HT1080 (cell line): ENCODE measurements at regions not wholly inside any gene's neighbourhood (a gene's known extent, or its start where the extent isn't known, plus 50 kb on each side); places are given as distances from the start of the nearest gene placed in this dataset.

Experiments
- DNase-seq: peaks from one replicate; pipeline ENCODE4 v3.0.0-alpha.2; 2015; ENCODE audit warnings: low read depth

DNA sequence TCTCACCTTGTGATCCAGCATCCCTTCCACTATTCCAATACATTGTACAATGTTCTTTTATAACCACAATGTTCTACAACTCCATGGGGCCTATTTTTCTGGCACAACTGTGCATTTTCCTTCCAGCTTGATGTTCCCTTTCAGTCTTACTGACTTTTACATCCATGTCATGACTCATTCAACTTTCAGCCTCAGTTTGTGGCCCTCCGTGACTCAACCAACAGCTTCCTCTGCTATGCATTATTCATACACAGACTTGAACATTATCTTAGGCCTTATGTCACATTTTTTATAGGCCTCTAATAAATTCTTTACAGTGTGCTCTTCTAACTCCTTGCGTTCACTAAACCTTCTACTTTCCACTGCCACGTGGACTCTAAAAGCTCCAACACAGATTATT lies 119.4 kb upstream of the PRMT6 start:
- peak; percentile 94 for DNase-seq

DNA sequence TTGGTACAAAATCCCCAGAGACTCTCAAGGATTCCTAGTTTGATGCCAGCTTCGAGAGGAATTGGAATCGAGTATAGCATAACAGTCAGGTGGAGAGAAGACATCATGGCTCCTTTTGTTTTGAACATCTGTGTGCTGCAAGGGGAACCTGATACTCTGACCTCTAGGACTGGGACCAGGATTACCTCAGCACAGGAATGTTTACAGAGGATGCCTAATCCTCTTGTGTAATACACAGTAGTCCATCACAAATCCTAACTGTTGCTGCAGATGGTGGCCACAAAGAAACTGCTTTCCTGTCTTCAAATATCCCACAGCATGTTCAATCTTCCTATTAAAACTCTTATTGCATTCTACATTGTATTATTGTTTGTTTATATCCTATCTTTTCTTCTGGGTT lies 111.8 kb upstream of the PRMT6 start:
- DNase-seq, result peak; percentile 34

DNA sequence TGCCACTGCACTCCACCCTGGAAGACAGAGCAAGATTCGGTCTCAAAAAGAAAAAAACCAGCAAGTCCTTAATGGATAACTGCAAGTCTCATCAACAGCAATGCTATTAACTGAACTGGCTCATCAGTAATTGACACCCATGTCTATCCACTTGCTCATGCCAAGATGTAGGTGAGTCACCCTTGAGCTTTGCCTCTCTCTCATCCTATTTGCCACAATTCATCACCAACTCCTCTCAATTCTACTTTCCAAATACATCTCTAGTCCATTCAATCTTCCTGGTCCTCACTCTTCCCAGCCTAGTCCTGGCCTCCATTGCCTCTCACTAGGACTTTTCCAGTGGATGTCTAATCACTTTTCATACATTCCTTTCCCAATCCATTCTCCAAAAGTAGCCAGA lies 103.7 kb upstream of the PRMT6 start:
- peak; percentile 61 for DNase-seq

GRCh38 chr1:106954661-106955229 lies 101.7 kb upstream of the PRMT6 start:
- no peak for DNase-seq

GRCh38 chr1:106956721-106957120 lies 99.8 kb upstream of the PRMT6 start:
- no peak for DNase-seq

GRCh38 chr1:106957795-106958194 lies 98.7 kb upstream of the PRMT6 start:
- no peak for DNase-seq

DNA sequence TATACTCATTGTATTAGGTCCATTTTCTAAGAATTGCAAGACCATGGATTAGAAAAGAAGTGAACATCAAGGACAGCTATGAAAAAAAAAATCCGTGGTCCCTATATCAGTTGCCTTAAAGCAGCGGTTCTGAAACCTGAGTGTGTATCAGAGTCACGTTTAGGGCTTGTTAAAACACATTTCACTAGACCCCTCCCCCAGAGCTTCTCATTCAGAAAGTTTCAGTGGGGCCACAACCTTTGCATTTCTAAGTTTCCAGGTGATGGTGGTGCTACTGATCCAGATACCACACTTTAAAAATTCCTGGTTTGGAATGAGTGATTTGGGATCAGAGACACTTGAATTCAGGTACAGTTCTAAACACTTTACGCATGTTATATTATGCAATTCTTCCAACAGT lies 96.1 kb upstream of the PRMT6 start:
- no peak for DNase-seq

DNA sequence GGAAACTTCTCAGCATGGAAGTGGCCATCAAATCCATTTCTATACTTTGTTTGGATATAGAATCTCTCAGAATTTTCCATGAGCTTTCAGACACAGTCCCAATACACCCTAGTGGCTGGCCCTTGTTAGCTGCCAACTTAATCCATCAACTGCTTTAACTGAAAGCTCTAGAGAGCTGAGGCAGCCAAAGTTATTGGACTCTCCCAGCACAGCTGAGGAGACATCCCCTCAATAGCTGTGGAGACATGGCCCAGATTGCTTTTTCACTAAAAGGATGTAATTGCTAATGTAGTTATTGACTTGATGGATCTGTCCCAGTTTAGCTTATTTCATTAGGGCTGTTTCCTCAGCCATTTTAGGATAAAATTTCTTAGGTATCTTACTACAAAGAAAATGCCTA lies 94.8 kb upstream of the PRMT6 start:
- DNase-seq, result no peak

DNA sequence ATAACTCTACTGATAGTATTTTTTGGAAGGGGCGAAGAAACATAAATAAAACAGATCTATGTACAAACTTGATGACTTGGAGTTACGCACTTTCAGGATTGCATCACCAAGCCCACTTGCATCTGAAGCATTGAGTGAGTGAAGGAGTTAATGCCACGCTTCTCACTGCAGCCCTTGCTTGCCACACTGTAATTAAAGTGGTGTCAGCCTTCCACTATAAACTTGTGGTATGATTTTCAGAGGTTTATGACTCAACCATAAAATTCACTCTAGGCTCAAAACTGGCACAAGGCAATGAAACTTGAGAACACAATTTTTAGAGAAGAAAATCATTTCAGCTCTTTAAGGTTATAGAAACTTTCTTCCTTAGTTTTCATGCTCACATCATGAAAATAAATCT lies 93.9 kb upstream of the PRMT6 start:
- DNase-seq, result peak; percentile 14

DNA sequence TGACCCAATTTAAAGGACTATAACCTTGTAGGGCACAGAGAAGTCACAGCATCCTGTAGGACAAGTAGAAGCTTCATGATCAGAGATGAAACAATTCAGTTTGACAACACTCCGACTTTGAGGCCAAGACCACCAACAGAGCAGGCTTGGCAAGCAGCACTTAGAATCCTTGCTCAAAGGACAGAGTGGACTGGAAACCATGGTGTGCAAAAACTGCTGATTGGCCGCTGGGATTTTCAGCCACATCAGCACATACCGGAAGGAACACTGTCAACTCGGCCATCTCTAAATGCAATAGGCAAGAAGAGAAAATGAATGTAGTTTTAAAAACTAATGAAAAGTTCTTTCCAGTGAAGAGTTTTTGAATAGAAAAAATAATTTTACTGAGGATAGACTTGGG lies 92.0 kb upstream of the PRMT6 start:
- DNase-seq, result no peak

DNA sequence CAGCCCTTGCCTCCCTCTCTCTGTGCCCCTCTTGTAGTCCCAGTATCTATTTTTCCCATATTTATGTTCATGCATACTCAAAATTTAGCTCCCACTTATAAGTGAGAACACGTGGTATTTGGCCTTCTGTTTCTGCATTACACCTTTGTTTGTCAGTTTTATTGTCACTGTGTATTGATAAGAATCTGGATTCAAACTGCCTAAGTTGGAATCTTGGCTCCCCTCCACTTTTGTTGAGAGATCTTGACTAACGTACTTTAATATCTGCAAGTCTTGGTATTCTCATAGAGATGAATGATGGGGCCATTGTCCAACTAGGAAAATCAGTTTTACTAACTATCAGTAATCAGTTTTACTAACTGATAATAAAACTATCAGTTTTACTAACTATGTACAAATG lies 87.8 kb upstream of the PRMT6 start:
- no peak for DNase-seq

DNA sequence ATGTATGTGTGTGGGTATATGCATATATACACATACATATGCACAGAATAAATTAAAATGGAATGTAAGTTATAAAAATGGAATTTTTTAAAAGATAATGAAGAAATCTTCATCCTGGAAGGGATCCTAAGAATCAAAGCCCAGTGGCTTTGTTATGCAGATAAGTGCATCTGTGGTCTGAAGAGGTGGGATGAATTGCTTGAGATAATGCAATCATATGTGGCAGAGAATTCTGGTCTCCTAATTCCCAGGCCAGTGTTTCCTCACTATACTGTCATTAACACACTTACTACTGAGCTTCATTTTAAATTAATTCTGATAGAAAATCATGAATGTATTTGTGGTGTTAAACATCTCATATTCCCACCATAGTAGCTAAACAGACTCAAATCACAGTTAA lies 86.7 kb upstream of the PRMT6 start:
- DNase-seq, result no peak

DNA sequence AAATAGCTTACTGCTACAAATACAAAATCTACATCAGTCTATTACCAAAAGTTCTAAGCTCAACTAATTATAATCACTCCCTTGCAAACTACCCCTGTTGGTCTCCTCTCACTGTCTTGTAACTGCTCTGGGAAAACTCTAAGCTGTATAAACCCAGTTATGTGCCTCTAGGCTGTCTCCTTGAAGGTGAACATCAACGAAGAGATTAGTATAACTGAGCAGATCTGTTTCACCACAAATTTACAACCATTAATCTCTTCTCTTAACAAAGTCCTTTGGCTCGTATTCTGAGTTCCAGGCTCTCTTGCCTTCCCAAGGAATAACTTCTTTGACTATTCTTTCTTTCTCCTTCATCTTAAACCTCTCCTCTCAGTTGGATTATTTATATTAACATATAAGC lies 84.4 kb upstream of the PRMT6 start:
- no peak for DNase-seq

DNA sequence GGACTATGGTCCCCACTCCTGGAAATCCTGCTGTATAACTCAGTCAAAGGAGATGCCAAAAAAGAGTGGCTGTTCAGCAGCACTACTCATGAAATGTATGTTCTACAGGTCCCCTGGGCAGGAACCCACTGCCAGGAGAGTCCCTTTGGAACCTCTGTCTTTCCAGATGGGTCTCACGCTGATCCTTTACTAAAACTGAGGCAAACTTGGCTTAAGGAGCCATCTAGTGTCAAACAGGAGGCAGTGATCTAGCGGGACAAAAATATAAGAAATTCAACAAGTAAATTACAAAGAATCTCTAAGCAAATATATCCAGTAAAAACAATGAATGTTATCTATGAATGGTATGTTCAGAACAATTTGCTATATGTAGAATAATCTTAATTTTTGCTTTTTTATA lies 80.5 kb upstream of the PRMT6 start:
- peak; percentile 19 for DNase-seq

GRCh38 chr1:106978477-106979322 lies 77.8 kb upstream of the PRMT6 start:
- DNase-seq, result no peak

DNA sequence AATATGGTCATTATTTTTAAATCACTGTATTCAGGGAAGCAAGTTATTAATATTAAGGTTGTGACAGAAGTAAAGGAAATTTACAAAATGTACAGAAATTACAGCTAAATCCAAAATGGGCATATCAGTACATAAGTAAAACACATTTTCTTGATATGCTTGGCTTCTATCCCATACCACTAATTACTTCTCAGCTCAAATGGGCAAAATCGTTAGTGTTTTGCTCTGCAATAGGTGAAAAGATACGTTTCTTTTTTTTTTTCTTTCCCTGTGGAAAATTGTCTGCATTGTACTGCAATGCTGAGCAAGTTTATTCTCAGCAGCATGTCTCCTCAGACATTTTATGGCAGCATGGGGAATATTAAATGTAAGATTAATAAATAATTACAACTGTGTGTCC lies 77.1 kb upstream of the PRMT6 start:
- DNase-seq, result no peak

DNA sequence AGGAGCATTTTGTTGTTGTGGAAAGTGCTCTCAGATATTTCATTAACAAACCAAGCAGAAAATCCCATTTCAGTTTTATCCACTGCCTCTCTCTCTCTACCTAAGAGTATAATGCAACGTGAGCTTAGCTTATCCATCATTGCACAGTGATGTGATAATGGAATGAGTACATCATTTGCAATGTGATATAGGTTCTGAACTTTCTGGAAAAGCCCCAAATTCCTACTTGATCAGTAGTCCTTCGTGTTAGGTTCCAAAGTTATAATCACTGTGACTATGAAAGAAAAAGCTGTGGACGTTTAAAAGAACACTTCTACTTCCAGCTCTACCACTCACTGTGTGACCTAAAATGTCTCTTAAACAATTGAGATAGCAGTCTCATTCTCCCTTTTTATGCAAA lies 76.4 kb upstream of the PRMT6 start:
- DNase-seq, result no peak

- no peak for DNase-seq
Measured at GRCh38 chr1:106984801-106985200, 71.7 kb upstream of the PRMT6 start.

DNA sequence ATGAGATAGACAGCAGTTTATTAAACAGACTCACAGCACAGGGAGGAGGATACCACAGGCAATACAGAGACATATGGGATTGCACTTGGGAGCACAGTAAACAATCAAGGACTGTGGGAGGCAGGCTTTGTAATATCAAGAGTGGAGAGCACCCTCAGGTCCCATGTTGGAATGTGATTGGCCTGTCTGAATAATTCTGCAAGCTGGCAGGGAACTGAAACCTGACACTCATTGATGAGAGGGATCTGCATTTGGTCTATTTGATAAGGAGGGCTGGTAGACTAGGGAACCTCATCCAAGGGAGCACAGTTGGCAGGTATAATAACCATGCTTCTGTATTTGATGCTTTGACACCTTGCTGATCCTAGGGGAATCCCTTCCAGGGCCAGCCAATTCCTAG lies 69.9 kb upstream of the PRMT6 start:
- no peak for DNase-seq

- DNase-seq, result no peak
Measured at GRCh38 chr1:106995970-106996369, 60.5 kb upstream of the PRMT6 start.

- no peak for DNase-seq
Measured at GRCh38 chr1:106998431-106999002, 58.0 kb upstream of the PRMT6 start.

GRCh38 chr1:107000902-107001301 lies 55.6 kb upstream of the PRMT6 start:
- no peak for DNase-seq

GRCh38 chr1:107003972-107004371 lies 52.5 kb upstream of the PRMT6 start:
- no peak for DNase-seq
